ENCODE measurements at regions not wholly inside any gene's neighbourhood (a gene's known extent, or its start where the extent isn't known, plus 50 kb on each side); places are given as distances from the start of the nearest gene placed in this dataset.

- TF ChIP-seq, protein P1, sequence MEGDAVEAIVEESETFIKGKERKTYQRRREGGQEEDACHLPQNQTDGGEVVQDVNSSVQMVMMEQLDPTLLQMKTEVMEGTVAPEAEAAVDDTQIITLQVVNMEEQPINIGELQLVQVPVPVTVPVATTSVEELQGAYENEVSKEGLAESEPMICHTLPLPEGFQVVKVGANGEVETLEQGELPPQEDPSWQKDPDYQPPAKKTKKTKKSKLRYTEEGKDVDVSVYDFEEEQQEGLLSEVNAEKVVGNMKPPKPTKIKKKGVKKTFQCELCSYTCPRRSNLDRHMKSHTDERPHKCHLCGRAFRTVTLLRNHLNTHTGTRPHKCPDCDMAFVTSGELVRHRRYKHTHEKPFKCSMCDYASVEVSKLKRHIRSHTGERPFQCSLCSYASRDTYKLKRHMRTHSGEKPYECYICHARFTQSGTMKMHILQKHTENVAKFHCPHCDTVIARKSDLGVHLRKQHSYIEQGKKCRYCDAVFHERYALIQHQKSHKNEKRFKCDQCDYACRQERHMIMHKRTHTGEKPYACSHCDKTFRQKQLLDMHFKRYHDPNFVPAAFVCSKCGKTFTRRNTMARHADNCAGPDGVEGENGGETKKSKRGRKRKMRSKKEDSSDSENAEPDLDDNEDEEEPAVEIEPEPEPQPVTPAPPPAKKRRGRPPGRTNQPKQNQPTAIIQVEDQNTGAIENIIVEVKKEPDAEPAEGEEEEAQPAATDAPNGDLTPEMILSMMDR (IDR thresholded peaks at IDR 0.05), result no peak
- no peak for TF ChIP-seq POLR2A (IDR thresholded peaks at IDR 0.05)
Measured at GRCh38 chr2:120833127-120833675, 97.5 kb downstream of the GLI2 start.
